ENCODE measurements at regions not wholly inside any gene's neighbourhood (a gene's known extent, or its start where the extent isn't known, plus 50 kb on each side); places are given as distances from the start of the nearest gene placed in this dataset.

GRCh38 chr12:90128526-90128925 is 419.9 kb upstream of the ATP2B1 start:
- peak; percentile 57 for DNase-seq (ENCODE audit: low spot score)

GRCh38 chr12:90126125-90126524 is 417.5 kb upstream of the ATP2B1 start:
- DNase-seq (ENCODE audit: low spot score), result no peak

GRCh38 chr12:90124914-90125313 is 416.3 kb upstream of the ATP2B1 start:
- no peak for DNase-seq (ENCODE audit: low spot score)

DNA sequence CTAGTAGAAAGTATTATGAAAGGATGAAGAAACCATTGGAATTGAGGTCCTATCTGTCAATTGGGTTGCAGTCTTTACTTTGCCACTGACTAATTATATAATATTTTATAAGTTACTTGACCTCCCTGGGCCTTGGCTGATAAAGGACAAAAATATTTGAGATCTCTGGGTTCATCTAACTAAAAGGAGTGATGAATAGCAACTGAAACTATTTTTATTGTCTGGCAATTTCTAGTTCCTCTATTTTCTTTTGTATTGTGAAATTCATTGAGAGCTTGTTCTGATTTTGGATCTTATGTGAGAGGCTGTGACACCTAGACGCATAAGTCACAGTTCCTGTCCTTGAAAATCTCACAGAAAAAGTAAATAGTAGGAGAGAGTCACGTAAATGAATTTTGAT is 415.7 kb upstream of the ATP2B1 start:
- DNase-seq (ENCODE audit: low spot score), result no peak

DNA sequence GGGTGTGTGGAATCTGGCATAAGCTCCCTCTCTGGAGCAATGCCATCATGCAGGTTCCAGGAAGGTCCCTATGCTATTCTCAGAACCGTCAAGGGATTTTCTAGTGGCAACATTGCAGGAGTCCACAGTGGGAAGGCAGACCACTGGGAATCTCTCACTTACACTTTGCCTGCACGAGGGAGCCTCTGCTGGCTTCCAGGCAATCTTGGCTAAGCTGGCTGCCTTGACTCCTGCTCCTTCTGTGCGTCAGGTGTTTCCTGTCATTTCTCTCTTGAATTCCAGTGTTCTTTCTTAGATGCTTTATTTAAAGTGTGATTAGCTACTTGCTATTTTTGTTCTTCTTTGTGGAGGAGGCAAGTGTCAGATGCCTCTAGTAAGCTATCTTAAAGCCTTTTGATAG is 414.0 kb upstream of the ATP2B1 start:
- DNase-seq (ENCODE audit: low spot score), result no peak

DNA sequence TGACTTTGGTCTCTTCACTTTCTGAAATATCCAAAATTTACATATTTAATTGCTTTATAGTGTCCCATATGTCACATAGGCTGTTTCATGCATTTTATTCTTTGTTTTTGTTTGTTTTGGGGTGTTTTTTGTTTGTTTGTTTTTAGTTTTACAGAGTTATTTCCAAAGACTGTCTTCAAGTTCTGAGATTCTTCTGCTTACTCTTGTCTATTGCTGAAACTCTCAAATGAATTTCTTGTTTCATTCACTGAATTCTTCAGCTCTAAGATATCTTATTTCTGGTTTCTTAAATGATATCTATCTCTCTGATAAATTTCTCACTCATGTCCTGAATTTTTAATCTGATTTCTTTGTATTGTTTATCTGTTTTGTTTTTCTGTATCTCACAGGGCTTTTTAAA is 412.0 kb upstream of the ATP2B1 start:
- no peak for DNase-seq (ENCODE audit: low spot score)

GRCh38 chr12:90112666-90113065 is 404.0 kb upstream of the ATP2B1 start:
- DNase-seq (ENCODE audit: low spot score), result peak; percentile 28

GRCh38 chr12:90111791-90112580 is 403.3 kb upstream of the ATP2B1 start:
- DNase-seq (ENCODE audit: low spot score), result peak; percentile 48

DNA sequence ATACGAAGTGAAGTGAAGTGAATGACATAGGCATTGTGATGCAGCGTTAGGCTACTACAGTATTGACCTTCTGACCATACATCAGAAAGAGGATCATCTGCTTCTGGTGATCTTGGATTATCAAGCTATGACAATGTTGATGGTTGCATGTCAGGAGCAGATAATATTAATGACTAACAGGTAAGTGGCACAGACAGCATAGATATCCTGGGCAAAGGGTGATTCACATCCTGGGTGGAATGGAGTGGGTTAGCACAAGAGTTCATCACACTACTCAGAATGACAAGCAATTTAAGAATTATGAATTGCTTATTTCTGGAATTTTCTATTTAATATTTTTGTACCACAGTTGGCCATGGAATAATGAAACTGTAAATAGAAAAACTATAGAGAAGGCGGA is 397.9 kb upstream of the ATP2B1 start:
- no peak for DNase-seq (ENCODE audit: low spot score)

GRCh38 chr12:90102957-90103652 is 394.5 kb upstream of the ATP2B1 start:
- DNase-seq (ENCODE audit: low spot score), result peak; percentile 46

GRCh38 chr12:90100579-90100978 is 391.9 kb upstream of the ATP2B1 start:
- DNase-seq (ENCODE audit: low spot score), result no peak

DNA sequence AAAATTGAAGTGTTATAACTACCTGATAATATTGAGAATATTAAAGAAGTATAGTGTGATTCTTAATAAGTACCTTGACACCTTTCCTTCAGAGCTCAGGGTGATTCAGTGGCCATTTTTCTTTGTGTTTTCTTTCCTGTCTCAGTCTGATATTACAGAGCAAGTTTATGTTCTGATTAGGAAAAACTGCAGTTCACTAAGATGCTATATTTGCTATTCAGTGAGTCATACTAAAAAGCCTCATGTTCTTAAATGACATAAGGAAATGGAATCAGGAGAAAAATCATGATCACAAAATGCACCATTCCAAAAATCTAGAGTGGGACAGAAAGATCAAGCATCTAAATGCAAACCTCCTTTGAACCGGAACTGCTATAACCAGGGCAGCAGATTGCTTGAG is 390.6 kb upstream of the ATP2B1 start:
- DNase-seq (ENCODE audit: low spot score), result no peak

DNA sequence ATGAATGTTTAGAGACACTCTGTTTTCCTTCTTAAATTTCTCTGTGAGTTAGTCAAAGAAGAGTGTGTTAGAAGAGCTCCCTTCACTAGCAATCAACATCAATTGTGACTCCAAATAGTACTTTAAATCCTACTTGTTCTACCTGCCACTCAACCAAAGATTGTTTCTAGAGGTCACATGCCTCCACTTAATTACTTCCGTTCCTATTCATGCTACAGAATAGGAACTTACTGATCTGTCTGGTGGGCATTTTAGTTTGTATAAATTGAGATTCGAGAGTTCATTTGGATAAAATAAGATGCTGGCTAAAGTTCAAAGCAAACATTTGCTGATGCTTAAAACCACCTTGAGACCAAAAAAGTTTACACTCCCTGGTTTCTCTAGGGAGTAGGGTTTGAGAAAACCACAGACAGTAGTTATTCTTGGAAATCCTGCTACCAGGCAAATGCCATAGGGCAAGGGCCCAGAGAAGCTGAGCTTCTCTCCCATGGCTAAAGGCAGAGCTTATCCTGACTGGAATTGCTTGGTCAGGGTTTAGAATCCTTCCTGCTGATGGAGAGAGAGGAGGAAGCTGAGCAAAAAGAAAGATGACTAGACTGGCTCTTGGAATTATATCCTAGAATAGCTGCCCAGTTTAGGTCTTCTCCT is 389.6 kb upstream of the ATP2B1 start:
- DNase-seq (ENCODE audit: low spot score), result no peak

- DNase-seq (ENCODE audit: low spot score), result no peak
These were observed 383.2 kb upstream of the ATP2B1 start for GRCh38 chr12:90091809-90092208.

DNA sequence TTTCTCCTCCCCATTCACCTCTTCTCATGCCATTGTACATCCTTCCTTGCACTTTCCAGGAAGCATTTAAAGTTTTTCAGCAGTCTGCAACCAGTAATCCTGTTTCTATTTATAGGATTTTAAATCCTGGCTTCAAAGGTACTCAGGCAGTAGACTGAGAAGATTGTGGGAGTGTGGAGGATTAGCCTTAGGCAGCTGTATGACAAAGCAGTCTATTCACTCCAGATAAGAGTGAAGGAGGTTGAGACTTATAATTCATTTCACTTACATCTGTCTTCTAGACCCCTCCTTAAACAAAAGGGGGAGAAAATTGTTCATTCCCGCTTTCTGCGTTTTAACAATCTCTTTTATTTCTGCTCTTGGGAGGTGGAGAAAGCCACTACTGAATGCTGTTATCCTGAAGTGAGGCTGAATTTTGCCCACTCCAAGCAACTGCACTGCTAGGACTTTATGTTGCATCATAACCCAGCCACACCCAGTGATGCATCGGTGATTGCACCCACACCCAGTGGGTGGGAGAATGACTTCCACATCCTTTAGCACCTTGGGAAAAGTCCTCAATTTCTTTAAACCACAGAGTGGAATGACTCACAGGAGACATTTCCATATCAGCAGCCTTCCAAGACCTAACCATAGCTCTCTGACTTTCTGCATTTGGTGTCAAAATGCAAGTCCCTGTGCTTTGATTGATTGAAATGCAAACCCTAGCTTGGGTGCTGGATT is 382.5 kb upstream of the ATP2B1 start:
- no peak for DNase-seq (ENCODE audit: low spot score)

DNA sequence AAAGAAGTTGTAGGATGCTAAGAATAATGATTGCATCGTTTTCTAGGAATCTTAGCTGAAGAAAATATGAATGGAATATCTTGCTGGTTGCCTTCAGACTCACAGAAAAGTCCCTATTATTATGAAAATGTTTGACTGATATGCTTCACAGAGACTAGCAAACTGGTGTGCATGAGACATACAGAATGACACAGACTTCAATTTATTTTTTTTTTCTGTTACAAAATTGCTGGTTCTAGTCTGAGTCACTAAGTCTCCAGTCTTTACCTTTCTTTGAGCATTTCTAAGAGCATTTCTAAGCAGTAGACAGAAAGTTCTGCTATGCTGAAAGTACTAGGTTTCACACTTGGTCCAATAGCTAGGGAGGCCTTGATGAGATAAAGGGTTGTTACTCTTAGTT is 377.6 kb upstream of the ATP2B1 start:
- no peak for DNase-seq (ENCODE audit: low spot score)

DNA sequence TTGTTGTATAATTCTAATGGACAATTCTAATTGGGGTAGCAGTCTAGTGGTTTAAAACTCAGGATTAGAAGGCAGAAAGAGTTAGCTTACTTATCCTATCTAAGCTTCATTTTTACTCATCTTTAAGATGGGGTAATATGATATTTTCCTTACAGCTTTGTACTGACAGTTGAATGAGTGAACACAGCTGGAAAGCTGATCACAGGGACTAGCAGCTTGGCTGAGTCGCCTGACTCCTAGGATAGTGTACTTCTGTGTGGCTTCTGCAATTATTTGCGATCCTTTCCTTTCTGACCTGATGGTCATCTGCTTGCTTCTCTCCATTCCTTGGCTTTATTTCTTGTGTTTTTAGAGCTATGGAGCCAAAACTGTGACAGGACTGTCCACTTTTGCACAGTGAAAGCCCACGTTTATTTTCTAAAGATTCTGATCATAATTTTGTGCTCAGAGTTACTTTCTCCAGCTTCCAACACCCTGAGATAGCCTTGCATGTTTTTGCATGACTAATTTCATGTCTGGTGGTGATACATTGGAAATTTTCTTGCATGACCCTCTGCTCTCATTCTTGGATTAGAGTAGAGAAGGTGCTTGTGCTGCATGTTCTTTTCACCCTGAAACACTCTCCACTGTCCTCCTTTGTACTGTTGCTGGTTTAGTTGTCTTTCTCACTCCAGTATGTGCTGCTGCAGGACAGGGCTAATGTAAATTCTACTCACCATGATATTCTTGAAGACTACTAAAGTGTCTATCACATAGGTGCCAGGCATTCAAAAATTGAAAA is 377.0 kb upstream of the ATP2B1 start:
- no peak for DNase-seq (ENCODE audit: low spot score)

- DNase-seq (ENCODE audit: low spot score), result no peak
These were observed 375.4 kb upstream of the ATP2B1 start for GRCh38 chr12:90084018-90084417.

GRCh38 chr12:90080616-90081015 is 372.0 kb upstream of the ATP2B1 start:
- DNase-seq (ENCODE audit: low spot score), result no peak

- no peak for DNase-seq (ENCODE audit: low spot score)
These were observed 371.0 kb upstream of the ATP2B1 start for GRCh38 chr12:90079529-90080210.

DNA sequence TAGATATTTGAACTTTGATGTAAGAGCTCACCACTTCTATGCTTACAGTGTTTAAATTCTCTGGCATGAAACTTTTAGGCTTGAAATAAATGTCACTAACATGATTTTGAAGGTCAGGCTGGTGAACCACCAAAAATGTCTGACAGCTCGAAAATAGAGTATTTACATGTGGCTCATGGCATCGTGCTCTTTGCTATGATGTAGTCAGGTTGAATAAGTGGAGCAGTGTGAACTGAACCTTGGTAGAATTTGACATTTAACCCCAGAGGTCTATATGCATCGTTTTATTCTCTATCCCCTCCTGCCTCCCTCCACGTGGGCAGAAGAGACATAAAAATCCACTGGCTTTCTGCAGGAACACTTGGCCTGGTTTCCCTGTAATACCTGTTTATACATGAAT is 369.7 kb upstream of the ATP2B1 start:
- DNase-seq (ENCODE audit: low spot score), result no peak

Measured in Ammon's horn (tissue), 1 donor.